Transverse colon (tissue), 4 donors: ENCODE measurements at regions not wholly inside any gene's neighbourhood (a gene's known extent, or its start where the extent isn't known, plus 50 kb on each side); places are given as distances from the start of the nearest gene placed in this dataset.

ENCODE experiments used
- DNase-seq: peaks from one replicate; pipeline ENCODE4 v3.0.0-alpha.2; 2019
- H3K27ac ChIP-seq, 4 donors: fragments of 200-600 bp; sonication (generic); 2 replicates each; pipeline ENCODE4 v1.5.1; 2016 to 2018; ENCODE audit warnings: inconsistent platforms in 4 of 4
- H3K27me3 ChIP-seq: fragments of 200-600 bp; sonication (generic); 2 replicates; pipeline ENCODE4 v1.5.1; 2017; ENCODE audit warnings: inconsistent platforms
- H3K36me3 ChIP-seq, 4 donors: fragments of 200-600 bp; sonication (generic); 2 replicates each; pipeline ENCODE4 v1.5.1; 2017 to 2019; ENCODE audit warnings: inconsistent platforms in 4 of 4
- H3K4me1 ChIP-seq, 4 donors: fragments of 200-600 bp; sonication (generic); 2 replicates each; pipeline ENCODE4 v1.5.1; 2017 to 2020; ENCODE audit warnings: inconsistent platforms in 4 of 4
- H3K4me3 ChIP-seq, 4 donors: fragments of 200-600 bp; sonication (generic); 1 replicate in 1 of 4; 2 replicates in 3 of 4; pipeline versions ENCODE4 v1.5.1 to v1.6.1; 2017 to 2019; ENCODE audit warnings: inconsistent platforms in 4 of 4
- H3K9me3 ChIP-seq, 2 donors: fragments of 200-600 bp; sonication (generic); 2 replicates each; pipeline ENCODE4 v1.5.1; 2017 to 2019; ENCODE audit warnings: inconsistent platforms in 2 of 2
- EP300 ChIP-seq: sonication (generic); formaldehyde crosslinking; IDR thresholded peaks from one replicate; pipeline ENCODE4 v1.6.1; 2017; ENCODE audit warnings: antibody characterized with exemption, low read depth
- POLR2A ChIP-seq: fragments of 450-650 bp; IDR thresholded peaks from one replicate; pipeline ENCODE4 v1.6.1; 2016; ENCODE audit warnings: antibody characterized with exemption, mild to moderate bottlenecking, moderate library complexity
- POLR2AphosphoS5 ChIP-seq, 3 donors: sonication (generic); formaldehyde crosslinking; IDR thresholded peaks; one replicate each; pipeline ENCODE4 v1.6.1; 2016; ENCODE audit warnings: antibody characterized with exemption in 3 of 3
- WGBS, 2 donors: methylation state at CpG; one replicate each; pipeline ENCODE4 v1.1.5; 2018; ENCODE audit warnings: low coverage in 1 of 2; 5-methylcytosine and 5-hydroxymethylcytosine counted together
- in situ Hi-C, 4 donors: fragments of 200-750 bp; cut with MboI; loops; one replicate each; pipeline versions ENCODE4 v1.15.0 to v1.15.1; 2017; ENCODE audit warnings: low sequenced_read_pairs in 3 of 4, low pct_ligation_motif_present in 1 of 4, low pct_unique_long_range_greater_than_20kb in 1 of 4
- intact Hi-C: fragments of 100-400 bp; cut with DNase I; formaldehyde crosslinking; loops from one replicate; pipeline ENCODE4 v1.15.1; 2023; ENCODE audit warnings: low total_unique reads
- TF ChIP-seq, protein P1 (sequence below), 5 experiments: fragments of 200-600 bp in 3 of 5; fragments of 450-650 bp in 2 of 5; sonication (generic) in 3 of 5; IDR thresholded peaks; 1 replicate in 2 of 5; 2 replicates in 3 of 5; pipeline ENCODE4 v1.5.1; 2016 to 2017; ENCODE audit warnings: antibody characterized with exemption in 5 of 5, inconsistent platforms in 3 of 5, mild to moderate bottlenecking in 2 of 5, moderate library complexity in 1 of 5

DNA sequence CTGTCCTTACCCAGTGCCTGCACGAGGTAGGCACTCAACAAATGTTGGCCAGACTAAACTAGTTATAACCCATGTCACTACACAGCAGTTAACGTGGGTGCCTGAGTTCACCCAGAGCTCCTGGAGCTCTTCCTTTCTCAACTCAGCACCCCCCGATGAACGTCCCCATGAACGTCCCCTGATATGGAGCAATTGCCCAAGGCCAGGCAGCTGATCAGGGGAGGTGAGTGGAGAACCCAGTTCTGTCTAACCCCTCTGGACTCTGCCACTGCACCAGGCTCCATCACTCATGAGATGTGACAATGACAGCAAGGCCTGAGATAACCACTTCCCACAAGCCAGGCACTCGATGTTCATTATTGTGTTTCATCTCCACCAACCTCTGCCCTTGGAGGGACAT is 199.0 kb downstream of the BCL11B start:
- H3K4me3 ChIP-seq, result no peak overlapping the region
- TF ChIP-seq EP300, result no peak
- TF ChIP-seq POLR2A, result no peak
- TF ChIP-seq, protein P1, sequence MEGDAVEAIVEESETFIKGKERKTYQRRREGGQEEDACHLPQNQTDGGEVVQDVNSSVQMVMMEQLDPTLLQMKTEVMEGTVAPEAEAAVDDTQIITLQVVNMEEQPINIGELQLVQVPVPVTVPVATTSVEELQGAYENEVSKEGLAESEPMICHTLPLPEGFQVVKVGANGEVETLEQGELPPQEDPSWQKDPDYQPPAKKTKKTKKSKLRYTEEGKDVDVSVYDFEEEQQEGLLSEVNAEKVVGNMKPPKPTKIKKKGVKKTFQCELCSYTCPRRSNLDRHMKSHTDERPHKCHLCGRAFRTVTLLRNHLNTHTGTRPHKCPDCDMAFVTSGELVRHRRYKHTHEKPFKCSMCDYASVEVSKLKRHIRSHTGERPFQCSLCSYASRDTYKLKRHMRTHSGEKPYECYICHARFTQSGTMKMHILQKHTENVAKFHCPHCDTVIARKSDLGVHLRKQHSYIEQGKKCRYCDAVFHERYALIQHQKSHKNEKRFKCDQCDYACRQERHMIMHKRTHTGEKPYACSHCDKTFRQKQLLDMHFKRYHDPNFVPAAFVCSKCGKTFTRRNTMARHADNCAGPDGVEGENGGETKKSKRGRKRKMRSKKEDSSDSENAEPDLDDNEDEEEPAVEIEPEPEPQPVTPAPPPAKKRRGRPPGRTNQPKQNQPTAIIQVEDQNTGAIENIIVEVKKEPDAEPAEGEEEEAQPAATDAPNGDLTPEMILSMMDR (IDR thresholded peaks at IDR 0.05), result no peak
- TF ChIP-seq POLR2AphosphoS5 (IDR thresholded peaks at IDR 0.05), result no peak
- in situ Hi-C loops, result no loop called here
- no peak for DNase-seq
- no peaks in the 10 kb centered on the region for H3K4me1 ChIP-seq
- intact Hi-C loops, result no loop called here
- no peaks in the 10 kb centered on the region for H3K9me3 ChIP-seq
- H3K27ac ChIP-seq, result no peak overlapping the region
- H3K27me3 ChIP-seq, result no peaks in the 10 kb centered on the region
- 75% methylated on average over 6 of the region's 6 CpGs; no CpG with 5 or more reads in 1 of the 2 donors for WGBS, 2 donors
- no peaks in the 10 kb centered on the region for H3K36me3 ChIP-seq

DNA sequence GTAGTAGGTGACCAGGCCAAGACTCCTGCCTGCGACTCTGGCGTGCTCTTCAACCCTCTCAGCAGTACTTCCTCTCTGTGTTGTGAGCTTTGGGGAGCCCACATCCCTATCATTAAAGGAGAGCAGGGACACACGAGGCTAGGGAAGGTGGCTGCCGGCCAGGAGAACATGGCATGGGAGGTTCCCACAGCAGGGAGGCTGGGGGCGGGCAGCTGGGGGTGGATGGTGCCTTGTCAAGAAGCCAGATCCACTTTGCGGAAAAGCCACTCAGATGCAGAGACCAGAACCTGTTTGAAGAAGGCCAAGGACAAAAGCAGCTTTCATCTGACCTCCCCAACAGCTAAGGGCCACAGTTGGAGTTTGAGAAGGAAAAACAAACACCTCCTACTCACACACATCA is 198.6 kb downstream of the BCL11B start:
- Histone ChIP-seq H3K27me3 (no peaks in the 10 kb centered on the region), H3K4me3 (no peak overlapping the region), H3K4me1 (no peaks in the 10 kb centered on the region), H3K9me3 (no peaks in the 10 kb centered on the region), H3K27ac (no peak overlapping the region), H3K36me3 (no peaks in the 10 kb centered on the region)
- in situ Hi-C loops (no loop called here), intact Hi-C loops (no loop called here)
- TF ChIP-seq POLR2AphosphoS5 (IDR thresholded peaks at IDR 0.05) (no peak), POLR2A (no peak), EP300 (no peak)
- TF ChIP-seq, protein P1 (IDR thresholded peaks at IDR 0.05), result no peak
- 63 to 100% methylated on average over 1 to 6 of the region's 6 CpGs for WGBS, 2 donors
- DNase-seq, result no peak

DNA sequence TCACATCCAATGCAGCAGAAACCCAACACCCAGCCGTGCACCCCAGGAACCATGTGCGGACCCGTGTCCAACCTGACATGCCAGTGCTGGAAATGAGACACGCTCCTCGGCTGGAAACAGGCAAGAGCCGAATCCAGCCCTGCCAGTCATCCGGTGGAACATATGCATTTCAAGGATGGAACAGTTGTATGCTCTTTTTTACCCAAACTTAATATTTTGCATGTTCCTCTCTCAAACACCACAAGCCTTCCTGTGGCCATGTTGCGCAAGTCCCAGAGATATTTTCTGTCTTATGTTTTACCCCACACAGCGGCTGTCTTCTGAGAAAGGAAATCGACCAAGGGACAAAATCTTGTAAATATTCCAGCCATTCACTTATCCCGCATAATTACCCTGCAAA is 196.9 kb downstream of the BCL11B start:
- Histone ChIP-seq H3K9me3 (no peaks in the 10 kb centered on the region), H3K27me3 (no peaks in the 10 kb centered on the region), H3K4me1 (no peaks in the 10 kb centered on the region), H3K27ac (no peak overlapping the region), H3K36me3 (no peaks in the 10 kb centered on the region), H3K4me3 (no peak overlapping the region)
- TF ChIP-seq POLR2AphosphoS5 (IDR thresholded peaks at IDR 0.05), result no peak
- no peak for TF ChIP-seq POLR2A
- TF ChIP-seq EP300, result no peak
- TF ChIP-seq, protein P1 (IDR thresholded peaks at IDR 0.05), result no peak
- 78 to 80% methylated on average over 4 to 11 of the region's 11 CpGs for WGBS, 2 donors
- intact Hi-C loops (no loop called here), in situ Hi-C loops (no loop called here)
- no peak for DNase-seq

DNA sequence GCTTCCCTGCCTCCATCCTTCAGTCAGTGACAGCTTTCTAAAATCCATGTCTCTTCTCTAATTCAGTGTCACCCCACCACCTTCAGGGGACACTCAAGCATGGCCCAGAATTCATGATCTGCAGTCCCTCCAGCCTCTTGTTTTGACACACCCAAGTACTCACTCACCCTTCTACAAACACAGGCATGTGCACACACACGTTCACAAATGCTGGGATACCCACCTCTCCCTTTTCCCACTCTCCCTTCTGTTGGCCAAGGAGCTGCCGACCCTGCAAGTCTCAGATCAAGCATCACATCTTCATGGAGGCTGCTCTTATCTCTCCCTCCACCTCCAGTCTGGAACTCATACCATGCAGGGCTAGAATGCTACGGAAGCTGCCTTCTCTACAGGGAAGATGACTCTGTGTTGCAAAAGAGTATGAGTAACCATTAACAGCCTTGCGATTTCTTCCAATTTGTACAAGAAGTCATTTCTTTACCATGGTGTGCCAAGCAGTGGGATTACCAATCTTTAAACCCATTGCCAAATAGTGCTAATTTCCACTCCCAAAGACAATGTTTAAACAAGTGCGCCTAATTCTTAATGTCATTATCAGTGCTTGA is 196.1 kb downstream of the BCL11B start:
- no peaks in the 10 kb centered on the region for H3K36me3 ChIP-seq
- H3K27ac ChIP-seq, result no peak overlapping the region
- TF ChIP-seq POLR2AphosphoS5 (IDR thresholded peaks at IDR 0.05), result no peak
- TF ChIP-seq, protein P1 (IDR thresholded peaks at IDR 0.05), result no peak
- TF ChIP-seq POLR2A, result no peak
- no peak for TF ChIP-seq EP300
- in situ Hi-C loops (no loop called here), intact Hi-C loops (no loop called here)
- no peak overlapping the region for H3K4me3 ChIP-seq
- no peaks in the 10 kb centered on the region for H3K9me3 ChIP-seq
- H3K4me1 ChIP-seq, result no peaks in the 10 kb centered on the region
- DNase-seq, result no peak
- no peaks in the 10 kb centered on the region for H3K27me3 ChIP-seq
- 73 to 74% methylated on average over 5 of the region's 5 CpGs for WGBS, 2 donors
